Cerebellar cortex (tissue), 1 donor: ENCODE measurements at regions not wholly inside any gene's neighbourhood (a gene's known extent, or its start where the extent isn't known, plus 50 kb on each side); places are given as distances from the start of the nearest gene placed in this dataset.
"Not testable (repeated sequence)": the region's sequence is repeated elsewhere in the genome, so short reads cannot be mapped to it uniquely, and the experiment has no call there.

ENCODE experiments used
- DNase-seq: peaks from one replicate; pipeline ENCODE4 v3.0.0-alpha.2; 2015; ENCODE audit warnings: low spot score

GRCh38 chr5:8805653-8806052 lies 740.2 kb downstream of the SEMA5A start:
- DNase-seq, result no peak

GRCh38 chr5:8807636-8808035 lies 738.2 kb downstream of the SEMA5A start:
- no peak for DNase-seq

- no peak for DNase-seq
Observed at GRCh38 chr5:8811581-8811980, 734.3 kb downstream of the SEMA5A start.

GRCh38 chr5:8813180-8813579 lies 732.7 kb downstream of the SEMA5A start:
- DNase-seq, result no peak

GRCh38 chr5:8814105-8814504 lies 731.8 kb downstream of the SEMA5A start:
- no peak for DNase-seq

GRCh38 chr5:8824371-8824770 lies 721.5 kb downstream of the SEMA5A start:
- DNase-seq, result no peak

GRCh38 chr5:8825139-8825757 lies 720.6 kb downstream of the SEMA5A start:
- no peak for DNase-seq

GRCh38 chr5:8826508-8826907 lies 719.4 kb downstream of the SEMA5A start:
- no peak for DNase-seq

- DNase-seq, result no peak
Observed at GRCh38 chr5:8827696-8828095, 718.2 kb downstream of the SEMA5A start.

- DNase-seq, result no peak
Observed at GRCh38 chr5:8828596-8829322, 717.1 kb downstream of the SEMA5A start.

- DNase-seq, result no peak
Observed at GRCh38 chr5:8829323-8830029, 716.4 kb downstream of the SEMA5A start.

GRCh38 chr5:8831251-8831650 lies 714.6 kb downstream of the SEMA5A start:
- DNase-seq, result no peak

GRCh38 chr5:8831854-8832253 lies 714.0 kb downstream of the SEMA5A start:
- DNase-seq, result no peak

GRCh38 chr5:8839361-8840055 lies 706.4 kb downstream of the SEMA5A start:
- DNase-seq, result no peak

- DNase-seq, result no peak
Observed at GRCh38 chr5:8840237-8840636, 705.6 kb downstream of the SEMA5A start.

GRCh38 chr5:8840746-8841145 lies 705.1 kb downstream of the SEMA5A start:
- not testable (repeated sequence) for DNase-seq

GRCh38 chr5:8842971-8843551 lies 702.8 kb downstream of the SEMA5A start:
- DNase-seq, result no peak

GRCh38 chr5:8843771-8844170 lies 702.1 kb downstream of the SEMA5A start:
- no peak for DNase-seq

- DNase-seq, result no peak
Observed at GRCh38 chr5:8844206-8844605, 701.7 kb downstream of the SEMA5A start.

GRCh38 chr5:8844847-8845246 lies 701.0 kb downstream of the SEMA5A start:
- peak; percentile 1 for DNase-seq

GRCh38 chr5:8845296-8845695 lies 700.6 kb downstream of the SEMA5A start:
- no peak for DNase-seq

GRCh38 chr5:8848366-8848765 lies 697.5 kb downstream of the SEMA5A start:
- no peak for DNase-seq
